ENCODE measurements at regions not wholly inside any gene's neighbourhood (a gene's known extent, or its start where the extent isn't known, plus 50 kb on each side); places are given as distances from the start of the nearest gene placed in this dataset.

GRCh38 chrX:39905946-39906345 is 191.8 kb downstream of the BCOR start:
- Histone ChIP-seq H3K9me3 (no peaks in the 10 kb centered on the region), H4K20me1 (ENCODE audit: insufficient read depth) (no peaks in the 10 kb centered on the region), H3K4me3 (ENCODE audit: low read depth in 2 of 2, low read length in 1 of 2) (no peak overlapping the region), H3K79me2 (ENCODE audit: insufficient read depth) (no peaks in the 10 kb centered on the region), H3K9me2 (no peaks in the 10 kb centered on the region), H3K36me3 (replicated peaks in 1 of 2; ENCODE audit: control insufficient read depth in 1 of 2, insufficient read depth in 2 of 2, low read length in 1 of 2) (no peaks in the 10 kb centered on the region), H3K4me2 (no peak overlapping the region), H3K27ac (ENCODE audit: low read depth in 2 of 2, low read length in 1 of 2) (no peak overlapping the region), H3K9ac (no peak overlapping the region), H2AFZ (ENCODE audit: low read depth) (no peak overlapping the region), H3F3A (replicated peaks; ENCODE audit: insufficient read depth) (no peaks in the 10 kb centered on the region), H3K27me3 (ENCODE audit: insufficient read depth) (no peaks in the 10 kb centered on the region; the same call in 1 of the 2 replicates), H3K4me1 (ENCODE audit: control insufficient read depth in 1 of 2, insufficient read depth in 2 of 2, low read depth in 1 of 2, low read length in 1 of 2) (peaks cover 16 to 26% of the 10 kb centered on the region in 2 experiments; a peak in 2 of 4 replicates)
- 58% methylated on average over 11 of the region's 11 CpGs for WGBS (ENCODE audit: low lambda C conversion rate)
- POLR2A ChIA-PET: no interaction called here
- CTCF ChIA-PET: no interaction called here
- TF ChIP-seq CHD2 (IDR thresholded peaks at IDR 0.05; ENCODE audit: low read length, partially characterized antibody) (no peak), EZH2phosphoT487 (IDR thresholded peaks at IDR 0.05; ENCODE audit: borderline replicate concordance, low read depth) (no peak), GATA2 (CRISPR knock-in tag; IDR thresholded peaks at IDR 0.05) (no peak), TCF12 (IDR thresholded peaks at IDR 0.05) (no peak), ELF1 (IDR thresholded peaks at IDR 0.05) (no peak), POLR2AphosphoS5 (IDR thresholded peaks at IDR 0.05; ENCODE audit: low read depth, low read length) (no peak), USF1 (IDR thresholded peaks at IDR 0.05; ENCODE audit: borderline replicate concordance, low read depth) (no peak), TEAD4 (IDR thresholded peaks at IDR 0.05; ENCODE audit: borderline replicate concordance, insufficient read depth) (no peak)
- DNase-seq: no peak

GRCh38 chrX:39907964-39908661 is 189.6 kb downstream of the BCOR start:
- no peaks in the 10 kb centered on the region for H4K20me1 ChIP-seq (ENCODE audit: insufficient read depth)
- no peak overlapping the region for H3K4me3 ChIP-seq (ENCODE audit: low read depth in 2 of 2, low read length in 1 of 2)
- H3K9ac ChIP-seq: peak overlapping the region; percentile 33; the same call in 1 of the 2 replicates
- no peaks in the 10 kb centered on the region for H3K27me3 ChIP-seq (ENCODE audit: insufficient read depth)
- no peaks in the 10 kb centered on the region for H3K36me3 ChIP-seq (replicated peaks in 1 of 2; ENCODE audit: control insufficient read depth in 1 of 2, insufficient read depth in 2 of 2, low read length in 1 of 2)
- H3K9me3 ChIP-seq: no peaks in the 10 kb centered on the region
- H3K4me2 ChIP-seq: peak overlapping the region; percentile 66
- ChIA-PET POLR2A (no interaction called here), CTCF (no interaction called here)
- H3K27ac ChIP-seq (ENCODE audit: low read depth in 2 of 2, low read length in 1 of 2): peak overlapping the region; percentile 11 to 73; a peak in 2 of 4 replicates
- no peaks in the 10 kb centered on the region for H3K79me2 ChIP-seq (ENCODE audit: insufficient read depth)
- no peaks in the 10 kb centered on the region for H3K9me2 ChIP-seq
- no peaks in the 10 kb centered on the region for H3F3A ChIP-seq (replicated peaks; ENCODE audit: insufficient read depth)
- WGBS (ENCODE audit: low lambda C conversion rate): 22% methylated on average over 11 of the region's 16 CpGs
- peak; percentile 30 for DNase-seq
- H3K4me1 ChIP-seq (ENCODE audit: control insufficient read depth in 1 of 2, insufficient read depth in 2 of 2, low read depth in 1 of 2, low read length in 1 of 2): peaks cover 14 to 26% of the 10 kb centered on the region in 2 experiments; a peak in 2 of 4 replicates
- no peak overlapping the region for H2AFZ ChIP-seq (ENCODE audit: low read depth)
- TF ChIP-seq IRF3 (IDR thresholded peaks at IDR 0.05; ENCODE audit: low read depth, low read length): no peak
- peak; percentile 81 for TF ChIP-seq PBX3 (IDR thresholded peaks at IDR 0.05)
- TF ChIP-seq JUND (IDR thresholded peaks at IDR 0.05): peak; percentile 94
- no peak for TF ChIP-seq EZH2phosphoT487 (IDR thresholded peaks at IDR 0.05; ENCODE audit: borderline replicate concordance, low read depth)
- TF ChIP-seq RFX5 (IDR thresholded peaks at IDR 0.05; ENCODE audit: low read length): no peak
- TF ChIP-seq TAF1 (IDR thresholded peaks at IDR 0.05; ENCODE audit: borderline replicate concordance, low read depth, low read length): no peak
- no peak for TF ChIP-seq USF2 (IDR thresholded peaks at IDR 0.05; ENCODE audit: borderline replicate concordance, low read depth, low read length)
- TF ChIP-seq SIN3A (IDR thresholded peaks at IDR 0.05; ENCODE audit: borderline replicate concordance, low read depth, low read length): no peak
- TF ChIP-seq MEF2A (IDR thresholded peaks at IDR 0.05; ENCODE audit: borderline replicate concordance, low read depth): peak; percentile 61; the same call in 1 of the 2 replicates
- peak; percentile 91 for TF ChIP-seq RXRA (IDR thresholded peaks at IDR 0.05; ENCODE audit: borderline replicate concordance, low read depth)
- TF ChIP-seq TEAD4 (IDR thresholded peaks at IDR 0.05; ENCODE audit: borderline replicate concordance, insufficient read depth): peak; percentile 88
- peak; percentile 94 for TF ChIP-seq FOSL2 (IDR thresholded peaks at IDR 0.05; ENCODE audit: borderline replicate concordance, low read depth)
- no peak for TF ChIP-seq FOXJ3 (CRISPR knock-in tag; IDR thresholded peaks at IDR 0.05)
- no peak for TF ChIP-seq RCOR1 (IDR thresholded peaks at IDR 0.05; ENCODE audit: low read length)
- TF ChIP-seq RAD21 (IDR thresholded peaks at IDR 0.05; ENCODE audit: low read length): no peak
- TF ChIP-seq GATA2 (CRISPR knock-in tag; IDR thresholded peaks at IDR 0.05): no peak
- TF ChIP-seq FOXM1 (IDR thresholded peaks at IDR 0.05; ENCODE audit: low read depth): no peak
- peak; percentile 72; the same call in 1 of the 2 replicates for TF ChIP-seq USF1 (IDR thresholded peaks at IDR 0.05; ENCODE audit: borderline replicate concordance, low read depth)
- peak; percentile 69; the same call in 1 of the 2 replicates for TF ChIP-seq POLR2AphosphoS5 (IDR thresholded peaks at IDR 0.05; ENCODE audit: low read depth, low read length)
- TF ChIP-seq ELF1 (IDR thresholded peaks at IDR 0.05): peak; percentile 41; the same call in 1 of the 2 replicates
